ENCODE measurements at regions not wholly inside any gene's neighbourhood (a gene's known extent, or its start where the extent isn't known, plus 50 kb on each side); places are given as distances from the start of the nearest gene placed in this dataset.

- Mint-ChIP-seq H3K4me3 (no peak overlapping the region), H3K27me3 (ENCODE audit: low read depth in 3 of 3) (no peaks in the 10 kb centered on the region)
- intact Hi-C loops (cut with micrococcal nuclease), result no loop called here
Measured at GRCh38 chr12:16093825-16094224, 182.7 kb downstream of the DERA start.

GRCh38 chr12:16090974-16091373, 179.8 kb downstream of the DERA start:
- no peaks in the 10 kb centered on the region for H3K36me3 Mint-ChIP-seq
- Histone ChIP-seq H3K4me1 (ENCODE audit: control insufficient read depth in 1 of 2, insufficient read depth in 2 of 2, low read length in 2 of 2) (no peaks in the 10 kb centered on the region), H3K9ac (ENCODE audit: insufficient read depth, low read length, poor library complexity, severe bottlenecking) (no peak overlapping the region), H3K27me3 (ENCODE audit: control insufficient read depth in 2 of 2, insufficient read depth in 2 of 2, low read length in 2 of 2) (no peaks in the 10 kb centered on the region), H3K79me2 (ENCODE audit: insufficient read depth, low read length) (no peaks in the 10 kb centered on the region), H3K4me3 (replicated peaks in 1 of 3; ENCODE audit: low read depth in 2 of 3, low read length in 3 of 3) (no peak overlapping the region), H3K4me2 (replicated peaks; ENCODE audit: extremely low read depth, low read length, poor library complexity, severe bottlenecking) (no peak overlapping the region), H3K36me3 (replicated peaks in 1 of 2; ENCODE audit: control insufficient read depth in 1 of 2, insufficient read depth in 2 of 2, low read length in 2 of 2) (no peaks in the 10 kb centered on the region), H3K9me3 (replicated peaks in 1 of 2; ENCODE audit: control insufficient read depth in 1 of 2, insufficient read depth in 1 of 2, low read length in 2 of 2) (peaks cover 0 to 8% of the 10 kb centered on the region in 2 donors), H4K20me1 (ENCODE audit: insufficient read depth, low read length) (no peaks in the 10 kb centered on the region), H2AFZ (ENCODE audit: insufficient read depth, low read depth, low read length, poor library complexity, severe bottlenecking) (no peak overlapping the region), H3K27ac (ENCODE audit: low read depth in 1 of 2, low read length in 2 of 2) (no peak overlapping the region)
- H3K4me3 Mint-ChIP-seq, result no peak overlapping the region
- no peak for TF ChIP-seq CTCF (IDR thresholded peaks at IDR 0.05)
- H3K27ac Mint-ChIP-seq, result no peak overlapping the region
- no peaks in the 10 kb centered on the region for H3K27me3 Mint-ChIP-seq (ENCODE audit: low read depth in 3 of 3)
- peaks cover 0 to 15% (median 13%) of the 10 kb centered on the region in 7 donors for H3K9me3 Mint-ChIP-seq
- no peaks in the 10 kb centered on the region for H3K4me1 Mint-ChIP-seq
- DNase-seq, result no peak
- intact Hi-C loops (cut with micrococcal nuclease), result no loop called here
- no CpG with 5 or more reads among the region's 3 CpGs for WGBS (ENCODE audit: insufficient coverage)

More at GRCh38 chr12:16093825-16094224, 182.7 kb downstream of the DERA start:
- peaks cover 0 to 15% (median 13%) of the 10 kb centered on the region in 7 donors for H3K9me3 Mint-ChIP-seq
- H3K27ac Mint-ChIP-seq, result no peak overlapping the region
- Histone ChIP-seq H3K27me3 (ENCODE audit: control insufficient read depth in 2 of 2, insufficient read depth in 2 of 2, low read length in 2 of 2) (no peaks in the 10 kb centered on the region), H3K4me1 (ENCODE audit: control insufficient read depth in 1 of 2, insufficient read depth in 2 of 2, low read length in 2 of 2) (no peaks in the 10 kb centered on the region), H4K20me1 (ENCODE audit: insufficient read depth, low read length) (no peaks in the 10 kb centered on the region), H3K36me3 (replicated peaks in 1 of 2; ENCODE audit: control insufficient read depth in 1 of 2, insufficient read depth in 2 of 2, low read length in 2 of 2) (no peaks in the 10 kb centered on the region), H3K9me3 (replicated peaks in 1 of 2; ENCODE audit: control insufficient read depth in 1 of 2, insufficient read depth in 1 of 2, low read length in 2 of 2) (peaks cover 0 to 8% of the 10 kb centered on the region in 2 donors), H3K4me2 (replicated peaks; ENCODE audit: extremely low read depth, low read length, poor library complexity, severe bottlenecking) (no peak overlapping the region), H3K9ac (ENCODE audit: insufficient read depth, low read length, poor library complexity, severe bottlenecking) (no peak overlapping the region), H3K79me2 (ENCODE audit: insufficient read depth, low read length) (no peaks in the 10 kb centered on the region), H3K27ac (ENCODE audit: low read depth in 1 of 2, low read length in 2 of 2) (no peak overlapping the region), H3K4me3 (replicated peaks in 1 of 3; ENCODE audit: low read depth in 2 of 3, low read length in 3 of 3) (no peak overlapping the region), H2AFZ (ENCODE audit: insufficient read depth, low read depth, low read length, poor library complexity, severe bottlenecking) (no peak overlapping the region)
- no peaks in the 10 kb centered on the region for H3K36me3 Mint-ChIP-seq
- TF ChIP-seq CTCF (IDR thresholded peaks at IDR 0.05), result no peak
- no peak for DNase-seq
- H3K4me1 Mint-ChIP-seq, result no peaks in the 10 kb centered on the region

All from CD14-positive monocyte (primary cell).